Fibroblast of lung (primary cell): ENCODE measurements at regions not wholly inside any gene's neighbourhood (a gene's known extent, or its start where the extent isn't known, plus 50 kb on each side); places are given as distances from the start of the nearest gene placed in this dataset.

ENCODE experiments used
- DNase-seq, 2 donors: peaks; one replicate each; pipeline versions ENCODE4 v3.0.0 to v3.0.0-alpha.2; 2010; ENCODE audit warnings: low read depth in 2 of 2
- H2AFZ ChIP-seq: 2 replicates; pipeline ENCODE4 v1.5.1; 2012; ENCODE audit warnings: low read length, control low read depth, inconsistent platforms
- H3K27ac ChIP-seq: 2 replicates; pipeline ENCODE4 v1.5.1; 2011; ENCODE audit warnings: low read length, control low read depth; ENCODE audit not compliant: insufficient read depth
- H3K27me3 ChIP-seq: 2 replicates; pipeline ENCODE4 v1.5.1; 2011; ENCODE audit warnings: mild to moderate bottlenecking, low read length; ENCODE audit not compliant: control insufficient read depth, insufficient read depth
- H3K36me3 ChIP-seq: 2 replicates; pipeline ENCODE4 v1.5.1; 2011; ENCODE audit warnings: low read length; ENCODE audit not compliant: control insufficient read depth, insufficient read depth
- H3K4me1 ChIP-seq: 2 replicates; pipeline ENCODE4 v1.5.1; 2011; ENCODE audit warnings: low read length; ENCODE audit not compliant: control insufficient read depth, insufficient read depth; ENCODE audit errors: extremely low read depth
- H3K4me2 ChIP-seq: 2 replicates; pipeline ENCODE4 v1.5.1; 2011; ENCODE audit warnings: low read length, control low read depth; ENCODE audit not compliant: insufficient read depth; ENCODE audit errors: extremely low read depth
- H3K4me3 ChIP-seq, 4 experiments: fragments of 200-600 bp in 1 of 4; sonication (generic) in 1 of 4; replicated peaks in 1 of 4; 2 replicates each; pipeline ENCODE4 v1.5.1; 2011 to 2016; ENCODE audit warnings: low read length in 4 of 4, low read depth in 3 of 4, mild to moderate bottlenecking in 3 of 4, control low read depth in 2 of 4, inconsistent platforms in 1 of 4, mixed read lengths in 1 of 4; ENCODE audit not compliant: insufficient read depth in 1 of 4; ENCODE audit errors: control extremely low read depth in 1 of 4
- H3K79me2 ChIP-seq: 2 replicates; pipeline ENCODE4 v1.5.1; 2012; ENCODE audit warnings: mild to moderate bottlenecking, low read length, inconsistent platforms; ENCODE audit not compliant: control insufficient read depth, insufficient read depth
- H3K9ac ChIP-seq: 2 replicates; pipeline ENCODE4 v1.5.1; 2011; ENCODE audit warnings: mild to moderate bottlenecking, low read length, control low read depth; ENCODE audit not compliant: insufficient read depth
- H3K9me3 ChIP-seq: 2 replicates; pipeline ENCODE4 v1.5.1; 2012; ENCODE audit warnings: low read depth, low read length; ENCODE audit not compliant: control insufficient read depth, insufficient read depth
- H4K20me1 ChIP-seq: 2 replicates; pipeline ENCODE4 v1.5.1; 2011; ENCODE audit warnings: low read length; ENCODE audit not compliant: control insufficient read depth, insufficient read depth; ENCODE audit errors: extremely low read depth
- CTCF ChIP-seq, 2 donors: IDR thresholded peaks in 1 of 2; conservative IDR thresholded peaks in 1 of 2; 1 replicate in 1 of 2; 2 replicates in 1 of 2; pipeline ENCODE4 v1.5.1; 2011 to 2012; ENCODE audit warnings: low read length in 2 of 2, control low read depth in 1 of 2, inconsistent platforms in 1 of 2, low read depth in 1 of 2, mild to moderate bottlenecking in 1 of 2
- EZH2 ChIP-seq: IDR thresholded peaks from 2 replicates; pipeline ENCODE4 v1.5.1; 2012; ENCODE audit warnings: low read length, control low read depth, mild to moderate bottlenecking; ENCODE audit errors: missing control alignments

GRCh38 chr1:172874950-172875349 lies 175.8 kb downstream of the TNFSF18 start:
- H3K4me3 ChIP-seq: no peak overlapping the region
- no peak overlapping the region for H2AFZ ChIP-seq

GRCh38 chr1:172875892-172876291 lies 174.8 kb downstream of the TNFSF18 start:
- TF ChIP-seq CTCF (conservative IDR thresholded peaks at IDR 0.05 in 1 of 2, IDR thresholded peaks at IDR 0.05 in 1 of 2; ENCODE audit: low read depth in 1 of 2, low read length in 2 of 2) (no peak), EZH2 (no peak)
- Histone ChIP-seq H3K27ac (no peak overlapping the region), H3K4me3 (no peak overlapping the region), H3K79me2 (no peaks in the 10 kb centered on the region), H3K36me3 (no peaks in the 10 kb centered on the region), H4K20me1 (no peaks in the 10 kb centered on the region), H3K9ac (no peak overlapping the region), H3K27me3 (no peaks in the 10 kb centered on the region), H2AFZ (no peak overlapping the region), H3K9me3 (no peaks in the 10 kb centered on the region), H3K4me2 (no peak overlapping the region), H3K4me1 (no peaks in the 10 kb centered on the region)
- no peak for DNase-seq

More at GRCh38 chr1:172874950-172875349, 175.8 kb downstream of the TNFSF18 start:
- no peaks in the 10 kb centered on the region for H3K36me3 ChIP-seq
- H4K20me1 ChIP-seq: no peaks in the 10 kb centered on the region
- H3K27me3 ChIP-seq: no peaks in the 10 kb centered on the region
- no peak overlapping the region for H3K4me2 ChIP-seq
- no peaks in the 10 kb centered on the region for H3K79me2 ChIP-seq
- H3K27ac ChIP-seq: no peak overlapping the region
- no peak overlapping the region for H3K9ac ChIP-seq
- H3K4me1 ChIP-seq: no peaks in the 10 kb centered on the region
- DNase-seq: peak in 1 of 2 donors; percentile 34
- no peaks in the 10 kb centered on the region for H3K9me3 ChIP-seq
- TF ChIP-seq CTCF (conservative IDR thresholded peaks at IDR 0.05 in 1 of 2, IDR thresholded peaks at IDR 0.05 in 1 of 2; ENCODE audit: low read depth in 1 of 2, low read length in 2 of 2): no peak
- TF ChIP-seq EZH2: no peak

GRCh38 chr1:172882385-172882784 lies 168.4 kb downstream of the TNFSF18 start:
- Histone ChIP-seq H3K36me3 (no peaks in the 10 kb centered on the region), H4K20me1 (no peaks in the 10 kb centered on the region), H3K9ac (no peak overlapping the region), H2AFZ (no peak overlapping the region), H3K4me3 (no peak overlapping the region), H3K27ac (no peak overlapping the region), H3K4me2 (no peak overlapping the region), H3K79me2 (no peaks in the 10 kb centered on the region), H3K4me1 (peaks cover 3% of the 10 kb centered on the region), H3K27me3 (no peaks in the 10 kb centered on the region), H3K9me3 (no peaks in the 10 kb centered on the region)
- no peak for TF ChIP-seq EZH2
- no peak for TF ChIP-seq CTCF (conservative IDR thresholded peaks at IDR 0.05 in 1 of 2, IDR thresholded peaks at IDR 0.05 in 1 of 2; ENCODE audit: low read depth in 1 of 2, low read length in 2 of 2)
- no peak for DNase-seq
